Ovary (tissue), 7 donors: ENCODE measurements at regions not wholly inside any gene's neighbourhood (a gene's known extent, or its start where the extent isn't known, plus 50 kb on each side); places are given as distances from the start of the nearest gene placed in this dataset.

Source experiments
- DNase-seq, 5 donors: peaks; one replicate each; pipeline ENCODE4 v3.0.0-alpha.2; 2019 to 2020
- H3K27ac ChIP-seq, 2 donors: fragments of 200-600 bp; one replicate each; pipeline versions ENCODE4 v1.5.1 to v1.8.0; 2019 to 2022
- H3K27me3 ChIP-seq: fragments of 200-600 bp; one replicate; pipeline ENCODE4 v1.8.0; 2022
- H3K36me3 ChIP-seq: fragments of 200-600 bp; sonication (generic); one replicate; pipeline ENCODE4 v1.5.1; 2019
- H3K4me1 ChIP-seq: one replicate; pipeline ENCODE4 v1.8.1; 2013; ENCODE audit warnings: mild to moderate bottlenecking, moderate library complexity; ENCODE audit not compliant: insufficient read depth
- H3K4me3 ChIP-seq: fragments of 200-600 bp; sonication (generic); one replicate; pipeline ENCODE4 v1.5.1; 2017
- H3K9me3 ChIP-seq, 2 donors: fragments of 200-600 bp in 1 of 2; sonication (generic) in 1 of 2; one replicate each; pipeline versions ENCODE4 v1.5.1 to v1.8.1; 2013 to 2019; ENCODE audit warnings: mild to moderate bottlenecking in 1 of 2, moderate library complexity in 1 of 2
- EP300 ChIP-seq: sonication (generic); formaldehyde crosslinking; IDR thresholded peaks from one replicate; pipeline ENCODE4 v1.6.1; 2017; ENCODE audit warnings: antibody characterized with exemption
- POLR2A ChIP-seq: fragments of 450-650 bp; IDR thresholded peaks from one replicate; pipeline ENCODE4 v1.6.1; 2017; ENCODE audit warnings: antibody characterized with exemption, mild to moderate bottlenecking, moderate library complexity
- WGBS, 3 donors: extraction: QIAGEN DNeasy Blood & Tissue Kit in 1 of 3; methylation state at CpG; one replicate each; pipeline versions ENCODE4 v1.1.5 to v1.1.7; 2013 to 2017; 5-methylcytosine and 5-hydroxymethylcytosine counted together
- intact Hi-C, 4 donors: fragments of 100-400 bp; cut with DNase I; formaldehyde crosslinking; loops; one replicate each; pipeline versions ENCODE4 v1.11.0 to v1.15.1; 2022 to 2023
- TF ChIP-seq, protein P1 (sequence below), 3 donors: fragments of 450-650 bp in 2 of 3; fragments of 200-600 bp in 1 of 3; IDR thresholded peaks; one replicate each; pipeline versions ENCODE4 v1.5.1 to v1.8.0; 2016 to 2022; ENCODE audit warnings: antibody characterized with exemption in 3 of 3, mild to moderate bottlenecking in 1 of 3
- donor health status: DM: no; HTN: no; CAD: no; lungs with moderate emphysema.
- donor health status: DM: no; HTN: no; CAD: no.
- donor health status: Bipolar disorder and iron deficiency.
- donor health status: DM: no; HTN: no; CAD: no.
- donor health status: DM: yes; HTN: yes; CAD: no.

DNA sequence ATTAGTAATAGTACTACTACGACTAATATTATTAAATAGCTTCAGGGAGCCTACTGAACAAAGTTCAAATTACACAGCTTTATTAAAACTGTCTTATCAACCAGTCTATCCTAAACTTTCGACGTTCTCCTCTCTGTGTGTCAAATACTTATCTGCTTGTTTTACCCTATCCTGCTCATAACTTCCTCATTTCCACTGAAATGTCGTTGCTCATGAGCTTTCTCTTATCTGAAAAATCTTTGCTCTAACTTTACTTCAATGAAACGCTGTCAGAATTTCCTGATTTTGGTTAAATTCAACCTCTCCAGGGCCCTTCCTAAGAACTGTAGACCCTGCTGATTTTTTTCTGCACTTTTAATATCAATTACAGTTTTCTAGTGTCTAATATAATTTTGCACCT lies 1431.0 kb upstream of the WWC1 start:
- DNase-seq, result no peak
- Histone ChIP-seq H3K4me3 (no peak overlapping the region), H3K4me1 (no peaks in the 10 kb centered on the region), H3K27ac (no peak overlapping the region), H3K27me3 (no peaks in the 10 kb centered on the region), H3K9me3 (no peaks in the 10 kb centered on the region), H3K36me3 (no peaks in the 10 kb centered on the region)
- WGBS, 3 donors, result 69 to 76% (median 73%) methylated on average over 5 of the region's 5 CpGs
- intact Hi-C loops, result no loop called here
- TF ChIP-seq, protein P1, sequence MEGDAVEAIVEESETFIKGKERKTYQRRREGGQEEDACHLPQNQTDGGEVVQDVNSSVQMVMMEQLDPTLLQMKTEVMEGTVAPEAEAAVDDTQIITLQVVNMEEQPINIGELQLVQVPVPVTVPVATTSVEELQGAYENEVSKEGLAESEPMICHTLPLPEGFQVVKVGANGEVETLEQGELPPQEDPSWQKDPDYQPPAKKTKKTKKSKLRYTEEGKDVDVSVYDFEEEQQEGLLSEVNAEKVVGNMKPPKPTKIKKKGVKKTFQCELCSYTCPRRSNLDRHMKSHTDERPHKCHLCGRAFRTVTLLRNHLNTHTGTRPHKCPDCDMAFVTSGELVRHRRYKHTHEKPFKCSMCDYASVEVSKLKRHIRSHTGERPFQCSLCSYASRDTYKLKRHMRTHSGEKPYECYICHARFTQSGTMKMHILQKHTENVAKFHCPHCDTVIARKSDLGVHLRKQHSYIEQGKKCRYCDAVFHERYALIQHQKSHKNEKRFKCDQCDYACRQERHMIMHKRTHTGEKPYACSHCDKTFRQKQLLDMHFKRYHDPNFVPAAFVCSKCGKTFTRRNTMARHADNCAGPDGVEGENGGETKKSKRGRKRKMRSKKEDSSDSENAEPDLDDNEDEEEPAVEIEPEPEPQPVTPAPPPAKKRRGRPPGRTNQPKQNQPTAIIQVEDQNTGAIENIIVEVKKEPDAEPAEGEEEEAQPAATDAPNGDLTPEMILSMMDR (IDR thresholded peaks at IDR 0.05), result no peak
- no peak for TF ChIP-seq POLR2A
- TF ChIP-seq EP300, result no peak

DNA sequence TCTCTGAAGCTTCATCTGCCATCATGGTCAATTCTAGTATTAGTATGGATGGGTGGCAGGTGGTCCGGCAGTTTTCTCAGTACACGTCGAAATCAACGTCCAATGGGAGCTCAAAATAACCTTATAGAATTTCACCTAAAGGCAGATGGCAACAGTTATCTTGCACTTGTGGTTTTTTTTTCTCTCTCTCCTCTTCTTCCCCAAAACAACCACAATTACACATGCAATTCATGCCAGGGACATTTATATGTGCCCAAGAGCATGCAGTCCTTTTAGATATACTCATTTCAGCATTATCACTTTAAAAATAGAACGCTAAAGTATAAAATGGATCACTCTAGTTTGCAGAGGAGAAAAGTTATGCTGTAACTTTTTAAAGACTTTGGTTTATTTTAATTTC lies 1428.9 kb upstream of the WWC1 start:
- H3K27ac ChIP-seq, result no peak overlapping the region
- no peaks in the 10 kb centered on the region for H3K4me1 ChIP-seq
- TF ChIP-seq EP300 (no peak), POLR2A (no peak)
- TF ChIP-seq, protein P1 (IDR thresholded peaks at IDR 0.05), result no peak
- H3K27me3 ChIP-seq, result no peaks in the 10 kb centered on the region
- intact Hi-C loops, result no loop called here
- no peak overlapping the region for H3K4me3 ChIP-seq
- no peaks in the 10 kb centered on the region for H3K9me3 ChIP-seq
- H3K36me3 ChIP-seq, result no peaks in the 10 kb centered on the region
- DNase-seq, result no peak
- 90 to 92% (median 91%) methylated on average over 5 of the region's 5 CpGs for WGBS, 3 donors

DNA sequence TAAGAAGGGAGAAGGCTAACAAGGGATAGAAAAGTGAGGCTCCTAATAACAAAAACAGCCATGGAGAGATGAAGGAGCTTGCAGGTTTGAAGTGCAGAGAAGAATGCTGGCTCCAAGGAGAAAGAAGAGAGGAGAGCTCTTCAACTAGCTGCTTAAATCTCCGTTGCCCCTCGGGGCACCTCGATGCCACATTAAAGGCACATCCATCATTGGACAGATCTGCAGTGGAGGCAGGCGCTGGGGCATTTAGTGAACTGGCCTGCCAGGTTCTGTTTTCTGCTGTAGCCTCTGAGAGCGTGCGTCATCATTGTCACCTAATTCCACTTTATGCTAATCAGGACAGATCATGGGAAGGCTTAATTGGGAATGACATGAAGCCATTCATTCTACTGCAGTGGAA lies 1426.2 kb upstream of the WWC1 start:
- H3K9me3 ChIP-seq, result no peaks in the 10 kb centered on the region
- no peaks in the 10 kb centered on the region for H3K4me1 ChIP-seq
- no peak for DNase-seq
- WGBS, 3 donors, result 71 to 84% (median 81%) methylated on average over 6 of the region's 6 CpGs
- no peaks in the 10 kb centered on the region for H3K36me3 ChIP-seq
- no peak overlapping the region for H3K27ac ChIP-seq
- H3K27me3 ChIP-seq, result no peaks in the 10 kb centered on the region
- H3K4me3 ChIP-seq, result no peak overlapping the region
- TF ChIP-seq POLR2A (no peak), EP300 (no peak)
- TF ChIP-seq, protein P1 (IDR thresholded peaks at IDR 0.05), result no peak
- intact Hi-C loops, result no loop called here

DNA sequence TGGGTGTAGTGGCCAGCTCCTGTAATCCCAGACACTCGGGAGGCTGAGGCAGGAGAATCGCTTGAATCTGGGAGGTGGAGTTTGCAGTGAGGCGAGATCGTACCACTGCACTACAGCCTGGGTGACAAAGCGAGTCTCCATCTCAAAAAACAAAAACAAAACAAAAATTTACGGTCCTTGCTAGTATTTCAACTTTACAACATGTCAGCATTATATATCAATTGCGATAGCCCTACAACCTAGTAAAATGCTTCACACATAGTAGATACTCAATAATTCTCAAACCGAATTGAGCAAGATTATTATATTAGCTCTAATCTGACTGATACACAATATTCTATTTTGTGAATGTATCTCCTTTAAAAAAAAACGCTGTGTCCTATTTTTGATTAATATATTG lies 1411.0 kb upstream of the WWC1 start:
- no peaks in the 10 kb centered on the region for H3K27me3 ChIP-seq
- no peaks in the 10 kb centered on the region for H3K4me1 ChIP-seq
- intact Hi-C loops, result no loop called here
- no peak for DNase-seq
- no peak overlapping the region for H3K4me3 ChIP-seq
- no peak for TF ChIP-seq EP300
- TF ChIP-seq, protein P1 (IDR thresholded peaks at IDR 0.05), result no peak
- TF ChIP-seq POLR2A, result no peak
- WGBS, 3 donors, result 78 to 81% (median 80%) methylated on average over 9 of the region's 9 CpGs
- H3K9me3 ChIP-seq, result no peaks in the 10 kb centered on the region
- H3K36me3 ChIP-seq, result no peaks in the 10 kb centered on the region
- no peak overlapping the region for H3K27ac ChIP-seq

DNA sequence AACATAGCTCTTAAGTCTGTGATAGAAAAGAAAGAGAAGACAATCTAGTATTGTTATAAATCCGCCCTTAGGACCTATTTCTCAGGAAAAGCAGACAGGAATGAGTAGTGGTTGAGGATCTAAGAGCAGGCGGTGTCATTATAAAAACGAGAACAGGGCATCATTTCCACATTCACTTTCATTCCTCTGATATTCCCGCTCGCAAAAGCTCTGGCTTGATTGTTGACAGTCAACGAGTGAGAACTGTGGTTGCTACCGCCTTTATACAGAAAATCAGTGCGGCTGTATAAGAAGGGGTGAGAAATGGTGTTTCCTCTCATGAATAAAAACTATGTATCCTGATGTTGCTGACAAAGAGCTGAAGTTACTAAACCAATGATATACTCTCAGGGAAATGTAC lies 1409.6 kb upstream of the WWC1 start:
- WGBS, 3 donors, result 62 to 76% (median 69%) methylated on average over 8 of the region's 8 CpGs
- DNase-seq, result no peak
- Histone ChIP-seq H3K9me3 (no peaks in the 10 kb centered on the region), H3K27ac (no peak overlapping the region), H3K27me3 (no peaks in the 10 kb centered on the region), H3K4me1 (no peaks in the 10 kb centered on the region), H3K4me3 (no peak overlapping the region), H3K36me3 (no peaks in the 10 kb centered on the region)
- TF ChIP-seq POLR2A (no peak), EP300 (no peak)
- TF ChIP-seq, protein P1 (IDR thresholded peaks at IDR 0.05), result no peak
- intact Hi-C loops, result no loop called here
